ENCODE measurements at regions not wholly inside any gene's neighbourhood (a gene's known extent, or its start where the extent isn't known, plus 50 kb on each side); places are given as distances from the start of the nearest gene placed in this dataset.

DNA sequence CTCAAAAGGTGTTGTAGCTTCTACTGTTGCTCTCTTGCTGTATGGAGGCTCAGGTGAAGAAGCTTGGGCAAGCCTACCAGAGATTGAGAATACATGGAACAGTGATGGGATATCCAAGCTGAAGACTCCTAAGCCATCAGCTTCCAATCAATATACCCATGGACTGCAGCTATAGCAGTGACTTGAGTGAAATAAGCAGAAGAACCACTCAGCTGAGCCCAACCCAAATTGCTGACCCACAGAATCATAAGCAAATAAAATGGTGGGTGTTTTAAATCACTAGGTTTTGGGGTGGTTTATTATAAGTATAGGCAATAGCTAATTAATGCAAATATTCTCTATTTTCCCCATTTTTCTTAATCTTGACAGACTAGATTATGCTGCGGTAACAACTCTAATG lies 147.7 kb upstream of the SALL1 start:
- TF ChIP-seq, protein P1, sequence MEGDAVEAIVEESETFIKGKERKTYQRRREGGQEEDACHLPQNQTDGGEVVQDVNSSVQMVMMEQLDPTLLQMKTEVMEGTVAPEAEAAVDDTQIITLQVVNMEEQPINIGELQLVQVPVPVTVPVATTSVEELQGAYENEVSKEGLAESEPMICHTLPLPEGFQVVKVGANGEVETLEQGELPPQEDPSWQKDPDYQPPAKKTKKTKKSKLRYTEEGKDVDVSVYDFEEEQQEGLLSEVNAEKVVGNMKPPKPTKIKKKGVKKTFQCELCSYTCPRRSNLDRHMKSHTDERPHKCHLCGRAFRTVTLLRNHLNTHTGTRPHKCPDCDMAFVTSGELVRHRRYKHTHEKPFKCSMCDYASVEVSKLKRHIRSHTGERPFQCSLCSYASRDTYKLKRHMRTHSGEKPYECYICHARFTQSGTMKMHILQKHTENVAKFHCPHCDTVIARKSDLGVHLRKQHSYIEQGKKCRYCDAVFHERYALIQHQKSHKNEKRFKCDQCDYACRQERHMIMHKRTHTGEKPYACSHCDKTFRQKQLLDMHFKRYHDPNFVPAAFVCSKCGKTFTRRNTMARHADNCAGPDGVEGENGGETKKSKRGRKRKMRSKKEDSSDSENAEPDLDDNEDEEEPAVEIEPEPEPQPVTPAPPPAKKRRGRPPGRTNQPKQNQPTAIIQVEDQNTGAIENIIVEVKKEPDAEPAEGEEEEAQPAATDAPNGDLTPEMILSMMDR (IDR thresholded peaks at IDR 0.05 in 8 of 11, conservative IDR thresholded peaks at IDR 0.05 in 3 of 11): no peak
- no peak for TF ChIP-seq POLR2A (IDR thresholded peaks at IDR 0.05)
